ENCODE measurements at regions not wholly inside any gene's neighbourhood (a gene's known extent, or its start where the extent isn't known, plus 50 kb on each side); places are given as distances from the start of the nearest gene placed in this dataset.
"Not testable (repeated sequence)": the region's sequence is repeated elsewhere in the genome, so short reads cannot be mapped to it uniquely, and the experiment has no call there.

- DNase-seq = no peak
Observed at GRCh38 chr5:138702166-138703077, 50.8 kb upstream of the CTNNA1 start.

- DNase-seq = no peak
Observed at GRCh38 chr5:138701678-138702077, 51.5 kb upstream of the CTNNA1 start.

DNA sequence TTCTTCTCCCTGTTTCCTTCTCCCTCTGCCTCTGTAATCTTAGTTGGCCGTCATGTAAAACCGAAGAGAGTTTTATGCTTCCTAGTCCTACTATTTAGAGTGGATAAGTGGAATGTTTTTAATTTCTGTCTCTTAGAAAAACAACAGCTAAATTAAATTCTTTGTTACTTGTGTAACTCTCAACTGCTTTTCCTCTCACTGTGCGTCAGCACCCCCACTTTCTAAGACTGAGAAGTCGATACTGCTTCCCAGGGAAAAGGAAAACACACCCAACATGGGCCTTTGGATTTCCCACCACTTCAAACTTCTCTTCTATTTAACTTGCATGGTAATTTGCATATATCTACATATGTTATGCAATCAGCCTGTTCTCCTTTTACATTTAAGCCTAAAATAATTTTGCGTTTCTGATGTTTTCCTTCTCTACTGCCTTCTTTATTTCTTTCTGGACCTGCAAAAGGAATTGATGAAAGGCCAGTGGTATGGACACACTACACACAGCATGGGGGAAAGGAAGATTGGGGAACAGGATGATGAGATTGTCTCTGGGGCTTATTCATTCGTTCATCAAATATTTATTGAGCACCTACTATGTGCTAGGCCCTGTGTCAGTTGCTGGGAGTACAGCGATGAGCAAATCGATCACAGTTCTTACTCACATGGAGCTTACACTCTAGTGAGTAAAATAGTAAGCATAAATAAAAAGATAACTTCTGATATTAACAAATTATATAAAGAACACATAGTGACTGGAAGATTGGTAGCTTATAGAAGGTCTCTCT lies 52.5 kb upstream of the CTNNA1 start:
- no peak for DNase-seq

DNA sequence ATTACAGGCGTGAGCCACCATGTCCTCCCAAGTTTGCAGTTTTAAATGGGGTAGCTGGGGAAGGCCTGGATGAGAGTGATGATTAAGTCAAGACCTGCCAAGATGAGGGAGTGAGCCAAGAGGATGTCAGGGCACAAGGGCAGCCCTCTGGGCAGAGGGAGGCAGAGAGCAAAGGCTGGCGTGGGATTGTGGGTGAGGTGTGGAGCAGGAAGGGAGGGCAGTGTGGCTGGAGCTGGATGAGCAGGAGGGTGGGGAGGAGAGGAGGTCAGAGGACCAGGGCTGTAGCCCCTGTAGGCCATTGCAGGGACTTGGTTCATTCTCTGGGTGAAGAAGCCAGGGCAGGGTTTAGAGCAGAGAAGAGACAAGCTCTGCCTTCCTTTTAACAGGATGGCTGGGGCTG lies 53.7 kb upstream of the CTNNA1 start:
- no peak for DNase-seq

DNA sequence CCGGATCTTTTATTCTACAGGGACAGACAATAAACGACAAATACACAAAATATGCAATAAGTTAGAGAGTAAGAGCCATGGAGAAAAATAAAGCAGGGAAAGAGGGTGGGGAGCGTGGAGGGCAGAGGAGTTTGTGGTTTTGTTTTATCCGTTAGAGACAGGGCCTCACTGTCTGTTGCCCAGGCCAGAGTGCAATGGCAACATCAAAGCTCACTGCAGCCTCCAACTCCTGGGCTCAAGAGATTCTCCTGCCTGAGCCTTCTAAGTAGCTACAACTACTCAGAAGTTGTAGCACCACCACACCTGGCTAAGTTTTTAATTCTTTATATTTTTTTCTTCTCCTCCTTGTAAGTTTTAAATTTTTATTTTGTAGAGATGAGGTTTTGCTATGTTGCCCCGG lies 54.5 kb upstream of the CTNNA1 start:
- DNase-seq = no peak

DNA sequence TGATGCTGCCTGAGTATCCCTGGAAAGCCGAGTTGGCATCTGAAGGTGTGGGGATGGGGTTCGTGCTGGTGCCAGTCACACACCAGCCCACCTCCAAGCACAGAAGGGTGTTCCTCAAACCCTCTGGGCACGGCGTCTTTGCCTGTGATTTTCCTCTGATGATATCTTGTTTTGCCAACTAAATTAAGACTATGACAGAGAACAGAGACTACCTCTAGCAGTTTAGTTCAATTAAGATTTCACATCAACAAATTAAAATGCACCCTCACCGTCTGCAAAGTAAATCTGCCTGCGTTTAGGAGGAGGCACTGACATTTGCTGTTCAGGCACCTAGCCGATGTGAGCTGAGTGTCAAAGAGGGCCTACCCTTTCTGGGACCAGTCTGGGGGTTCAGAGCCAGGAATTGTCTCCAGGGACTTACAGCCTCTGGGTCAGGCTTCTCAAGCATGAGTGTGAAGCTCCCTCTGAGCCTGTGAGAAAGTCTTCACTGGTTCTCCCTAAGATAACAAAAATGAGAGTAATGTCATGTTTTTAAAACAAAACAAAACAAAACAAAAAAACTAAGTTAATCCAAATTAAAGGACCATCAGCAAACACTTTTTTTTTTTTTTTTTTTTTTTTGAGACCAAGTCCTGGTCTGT lies 55.4 kb upstream of the CTNNA1 start:
- DNase-seq = no peak

- DNase-seq = no peak
Observed at GRCh38 chr5:138696501-138696900, 56.7 kb upstream of the CTNNA1 start.

DNA sequence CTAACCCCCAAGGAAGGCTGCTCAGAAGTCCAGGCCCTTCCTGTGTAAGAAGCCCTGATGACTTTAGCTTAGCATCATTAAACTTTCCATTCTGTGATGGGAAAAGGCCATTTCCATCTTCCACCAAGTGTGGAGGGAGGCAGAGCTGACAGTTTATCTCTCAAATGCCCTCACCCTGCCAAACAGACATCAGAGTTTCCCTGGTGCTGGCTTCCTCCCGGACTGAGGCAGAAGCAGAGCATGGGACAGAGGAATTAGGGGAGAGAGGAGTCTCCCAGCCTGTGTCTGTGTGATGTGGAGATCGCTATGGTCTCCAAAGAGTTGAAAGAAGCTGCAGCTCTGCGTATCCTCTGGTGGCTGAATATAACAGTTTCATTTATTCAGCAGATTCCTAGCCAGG lies 57.4 kb upstream of the CTNNA1 start:
- no peak for DNase-seq

- no peak for DNase-seq
Observed at GRCh38 chr5:138694146-138694545, 59.1 kb upstream of the CTNNA1 start.

DNA sequence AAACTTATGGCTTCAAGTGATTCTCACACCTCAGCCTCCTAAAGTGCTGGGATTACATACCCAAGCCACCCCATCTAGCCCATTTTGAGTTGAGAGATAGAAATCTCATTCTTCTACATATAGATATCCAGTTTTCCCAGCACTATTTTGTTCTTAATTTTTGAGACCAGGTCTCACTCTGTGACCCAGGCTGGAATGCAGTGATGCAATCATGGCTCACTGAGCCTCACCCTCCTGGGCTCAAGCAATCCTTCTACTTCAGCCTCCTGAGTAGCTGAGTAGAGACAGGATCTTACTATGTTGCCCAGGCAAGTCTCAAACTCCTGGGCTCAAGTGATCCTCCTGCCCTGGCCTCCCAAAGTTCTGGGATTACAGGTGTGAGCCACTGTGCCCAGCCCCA lies 60.9 kb upstream of the CTNNA1 start:
- DNase-seq = no peak

- no peak for DNase-seq
Observed at GRCh38 chr5:138686668-138687067, 66.6 kb upstream of the CTNNA1 start.

DNA sequence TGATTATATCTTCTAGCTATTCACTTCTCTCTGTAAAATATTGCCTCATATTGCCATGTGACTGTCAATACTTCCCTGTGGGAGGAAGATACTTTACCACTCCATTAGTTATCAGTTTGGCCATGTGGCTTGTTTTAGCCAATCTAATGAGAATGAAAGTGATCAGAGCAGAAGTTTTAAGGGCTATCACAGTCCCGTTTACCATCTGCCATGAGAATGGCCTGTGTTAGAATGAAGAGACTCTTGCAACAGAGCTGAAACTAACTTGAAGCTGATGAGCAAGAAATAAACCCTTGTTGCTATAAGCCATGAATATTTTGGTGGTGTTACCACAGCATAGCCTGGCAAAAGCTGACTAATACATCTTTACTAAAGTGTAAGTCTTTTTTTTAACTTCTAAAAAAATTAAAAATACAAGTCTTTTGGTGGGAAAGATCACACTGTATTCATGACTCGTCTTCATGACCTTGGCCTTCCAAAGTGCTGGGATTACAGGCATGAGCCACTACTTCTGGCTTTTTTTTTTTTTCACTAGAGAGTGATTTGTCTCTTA lies 68.0 kb upstream of the CTNNA1 start:
- no peak for DNase-seq

- DNase-seq = not testable (repeated sequence)
Observed at GRCh38 chr5:138682462-138682861, 70.8 kb upstream of the CTNNA1 start.

- not testable (repeated sequence) for DNase-seq
Observed at GRCh38 chr5:138678826-138679225, 74.4 kb upstream of the CTNNA1 start.

DNA sequence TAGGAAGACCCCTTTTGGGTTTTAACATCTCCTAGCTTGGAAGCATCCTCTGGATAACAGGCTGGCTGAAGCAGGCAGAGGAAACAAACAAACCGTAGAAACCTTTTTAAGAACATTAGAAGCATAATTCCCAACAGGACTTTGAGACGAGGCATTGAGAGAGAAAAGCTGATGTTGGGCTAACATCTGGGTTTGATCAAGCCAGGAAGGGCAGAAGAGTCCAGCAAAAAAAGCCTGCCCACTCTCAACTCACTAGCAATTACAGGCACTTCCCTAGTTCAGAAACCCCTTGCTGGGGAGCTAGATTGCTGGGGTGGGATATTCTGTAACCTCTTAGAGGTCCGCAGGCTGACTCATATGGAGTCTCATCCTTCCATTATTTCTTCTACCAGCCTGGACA lies 75.4 kb upstream of the CTNNA1 start:
- DNase-seq = no peak

GRCh38 chr5:138676556-138677193 lies 76.5 kb upstream of the CTNNA1 start:
- DNase-seq = no peak

GRCh38 chr5:138676002-138676401 lies 77.2 kb upstream of the CTNNA1 start:
- DNase-seq = no peak

DNA sequence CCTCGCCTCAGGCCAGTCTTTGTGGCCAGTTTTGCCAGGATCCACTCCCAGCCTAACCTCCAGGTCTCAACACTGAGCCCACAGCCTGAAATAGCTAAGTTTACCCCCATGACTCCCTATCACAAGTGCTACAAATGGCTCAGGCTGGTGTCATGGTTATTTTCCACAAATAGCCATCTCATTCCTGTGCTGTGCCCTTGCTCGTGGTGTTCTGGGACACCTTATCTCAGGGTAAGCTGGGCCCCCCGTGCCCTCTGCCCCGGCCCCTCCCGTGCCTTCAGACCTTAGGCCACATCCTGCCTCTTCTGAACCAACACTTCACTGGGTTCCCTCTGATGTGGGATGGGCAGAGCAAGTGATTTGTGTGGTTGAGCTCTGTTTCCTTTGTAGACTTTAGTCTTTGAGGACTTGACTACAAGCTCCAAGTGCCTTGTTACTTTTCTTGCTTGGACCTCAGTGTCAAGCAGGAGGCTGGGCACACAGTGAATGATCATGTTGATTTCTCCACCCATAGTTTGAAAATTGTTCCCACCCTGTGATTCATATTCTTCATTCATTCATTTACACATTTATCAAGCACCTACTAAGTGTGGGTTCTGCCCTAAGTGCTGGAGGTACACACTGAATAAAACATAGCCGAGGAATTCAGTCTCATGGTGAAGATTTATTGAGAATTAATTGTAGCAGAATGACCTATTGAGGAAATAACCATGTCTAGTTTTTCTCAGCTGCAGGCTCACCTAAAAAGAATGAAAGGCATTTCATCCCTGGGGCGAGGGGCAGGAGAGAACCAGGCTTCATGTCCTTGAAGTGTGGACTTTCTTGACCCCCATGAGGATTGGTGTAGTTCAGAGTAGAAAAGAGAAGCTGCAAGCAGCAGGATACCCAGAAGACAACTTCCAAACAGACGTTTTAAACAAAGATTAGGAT lies 84.5 kb upstream of the CTNNA1 start:
- DNase-seq = no peak

GRCh38 chr5:138667782-138668331 lies 85.4 kb upstream of the CTNNA1 start:
- not testable (repeated sequence) for DNase-seq

- DNase-seq = no peak
Observed at GRCh38 chr5:138666226-138666742, 86.9 kb upstream of the CTNNA1 start.

GRCh38 chr5:138665261-138665660 lies 88.0 kb upstream of the CTNNA1 start:
- DNase-seq = no peak
